ELR (cell line): ENCODE measurements at regions not wholly inside any gene's neighbourhood (a gene's known extent, or its start where the extent isn't known, plus 50 kb on each side); places are given as distances from the start of the nearest gene placed in this dataset.

Experiments
- DNase-seq: peaks from one replicate; pipeline ENCODE4 v3.0.0-alpha.2; 2015; ENCODE audit warnings: low read depth

DNA sequence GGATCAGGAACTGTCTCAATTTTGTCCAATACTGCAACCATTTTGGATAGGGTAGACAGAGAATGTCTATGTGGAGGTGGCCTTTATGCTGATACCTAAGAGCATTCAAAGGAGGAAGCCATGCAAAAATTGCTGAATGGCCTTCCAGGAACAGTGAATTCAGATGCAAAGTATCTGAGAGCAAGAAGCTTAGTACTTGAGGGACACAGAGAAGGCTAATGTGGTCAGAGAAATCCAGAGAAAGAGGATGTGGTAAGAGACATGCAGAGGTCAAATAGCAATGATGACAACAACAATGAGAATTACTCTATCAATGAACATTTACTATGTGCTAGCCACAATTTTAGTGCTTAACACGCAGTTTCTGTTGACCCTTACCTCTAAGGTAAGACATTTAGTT lies 785.6 kb upstream of the KLHL1 start:
- peak; percentile 19 for DNase-seq

DNA sequence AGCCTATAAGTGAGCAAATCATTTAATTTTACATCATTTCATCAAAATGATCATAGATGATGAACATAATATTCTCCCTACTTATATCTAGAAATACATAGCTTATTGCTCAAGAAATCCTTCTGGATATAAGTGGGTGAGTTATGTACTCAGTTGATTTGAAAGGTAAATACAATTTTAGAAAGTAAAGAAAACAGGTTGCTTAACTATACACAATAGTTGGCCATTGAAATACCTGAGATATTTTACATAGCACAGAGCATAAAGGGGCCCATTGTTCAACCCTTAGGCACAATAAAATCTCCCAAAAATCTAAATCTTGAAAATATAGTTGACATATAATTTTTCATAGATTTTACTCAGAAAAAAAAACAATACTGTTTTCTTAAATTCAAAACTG lies 782.0 kb upstream of the KLHL1 start:
- no peak for DNase-seq

DNA sequence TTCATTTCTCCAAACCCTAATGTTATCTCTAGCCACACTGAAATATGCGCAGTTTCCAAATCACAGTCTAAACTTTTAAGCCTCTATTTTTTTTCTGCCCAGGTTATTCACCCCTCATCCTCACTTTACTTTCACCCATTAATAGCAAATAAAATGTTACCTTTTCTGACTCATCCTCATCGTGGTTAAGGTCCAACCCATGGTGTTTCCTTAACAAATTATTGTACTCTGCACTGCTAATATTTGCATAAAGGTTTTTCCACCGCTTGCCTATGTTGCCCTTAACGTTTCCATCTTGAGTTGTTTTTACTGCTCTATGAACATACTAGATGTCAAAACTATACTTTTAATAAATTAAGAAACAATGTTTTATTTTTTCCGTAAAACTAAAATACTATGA lies 780.9 kb upstream of the KLHL1 start:
- DNase-seq = no peak

GRCh38 chr13:70884196-70884595 lies 775.9 kb upstream of the KLHL1 start:
- DNase-seq = no peak

GRCh38 chr13:70874636-70875035 lies 766.4 kb upstream of the KLHL1 start:
- peak; percentile 28 for DNase-seq

- no peak for DNase-seq
Measured at GRCh38 chr13:70864731-70865130, 756.5 kb upstream of the KLHL1 start.

GRCh38 chr13:70856711-70857110 lies 748.5 kb upstream of the KLHL1 start:
- DNase-seq = no peak

DNA sequence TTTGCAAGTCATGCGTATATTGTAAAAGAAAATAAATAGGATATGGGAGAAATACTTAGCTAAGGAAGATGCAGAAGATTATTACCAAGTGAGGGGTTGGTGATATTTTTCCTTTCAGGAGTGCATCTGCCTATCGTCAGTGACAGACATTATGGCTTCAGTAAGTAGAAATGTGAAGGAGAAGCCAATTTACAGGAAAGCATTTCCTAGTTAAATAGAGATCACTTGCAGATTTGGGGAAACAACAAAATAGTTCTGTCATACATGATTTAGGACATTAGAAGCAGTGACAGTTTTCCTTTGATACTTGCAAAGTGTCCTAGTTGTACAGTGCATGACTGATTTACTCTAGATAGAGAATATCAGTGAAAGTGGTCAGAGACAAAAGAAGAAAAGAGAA lies 747.8 kb upstream of the KLHL1 start:
- no peak for DNase-seq

DNA sequence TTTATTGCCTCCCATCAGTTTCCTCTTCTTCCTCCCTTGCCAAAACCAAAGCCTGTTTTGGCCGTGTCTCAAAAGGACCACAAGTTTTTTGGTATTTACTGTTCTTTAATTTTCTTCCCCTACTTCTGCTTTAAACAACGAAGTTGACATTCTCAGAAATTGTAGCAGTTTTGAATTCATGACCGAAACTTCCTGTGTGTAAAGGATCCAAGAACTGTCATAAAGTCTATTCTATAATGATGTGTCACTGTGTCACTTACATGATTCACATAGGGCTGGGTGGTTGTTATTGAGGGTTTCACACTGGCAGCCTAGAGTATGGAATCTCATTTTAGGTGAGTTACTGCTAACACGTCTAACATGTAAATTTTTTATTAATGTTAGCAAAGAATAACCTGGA lies 741.0 kb upstream of the KLHL1 start:
- DNase-seq = peak; percentile 20

DNA sequence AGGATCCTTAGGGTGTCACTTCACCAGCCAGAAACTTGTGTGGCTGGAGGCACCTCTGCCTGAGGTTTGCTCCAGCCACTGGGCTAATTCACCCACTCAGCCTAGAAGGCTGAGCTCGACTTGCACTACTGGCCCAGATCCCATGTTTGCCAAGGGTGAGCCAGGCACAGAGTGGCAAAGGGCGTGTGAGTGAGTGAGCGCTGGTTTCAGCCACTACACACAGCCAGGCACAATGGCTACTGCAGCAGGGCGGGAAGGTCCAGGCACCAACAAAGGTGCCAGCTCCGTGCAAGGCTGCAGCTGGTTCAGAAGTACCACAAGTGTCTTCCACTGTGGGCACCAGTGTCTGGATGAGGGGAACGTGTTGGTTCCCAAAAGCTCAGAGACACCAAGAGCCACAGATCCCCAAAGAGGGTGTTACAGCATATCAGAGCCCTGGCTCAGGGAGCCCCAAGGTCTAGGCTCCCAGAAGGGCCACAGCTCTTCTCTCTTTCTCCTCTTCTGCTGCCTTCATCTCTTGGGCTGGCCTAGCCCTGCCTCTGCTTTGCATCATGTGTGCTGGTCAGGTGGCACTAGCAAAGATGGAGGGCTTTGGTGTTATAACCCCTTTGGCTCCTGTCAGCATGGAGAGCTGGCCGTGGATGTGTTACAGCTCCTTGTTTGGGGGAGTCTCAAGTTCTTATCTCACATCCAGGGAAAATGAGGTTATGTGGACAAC lies 736.3 kb upstream of the KLHL1 start:
- DNase-seq = no peak

DNA sequence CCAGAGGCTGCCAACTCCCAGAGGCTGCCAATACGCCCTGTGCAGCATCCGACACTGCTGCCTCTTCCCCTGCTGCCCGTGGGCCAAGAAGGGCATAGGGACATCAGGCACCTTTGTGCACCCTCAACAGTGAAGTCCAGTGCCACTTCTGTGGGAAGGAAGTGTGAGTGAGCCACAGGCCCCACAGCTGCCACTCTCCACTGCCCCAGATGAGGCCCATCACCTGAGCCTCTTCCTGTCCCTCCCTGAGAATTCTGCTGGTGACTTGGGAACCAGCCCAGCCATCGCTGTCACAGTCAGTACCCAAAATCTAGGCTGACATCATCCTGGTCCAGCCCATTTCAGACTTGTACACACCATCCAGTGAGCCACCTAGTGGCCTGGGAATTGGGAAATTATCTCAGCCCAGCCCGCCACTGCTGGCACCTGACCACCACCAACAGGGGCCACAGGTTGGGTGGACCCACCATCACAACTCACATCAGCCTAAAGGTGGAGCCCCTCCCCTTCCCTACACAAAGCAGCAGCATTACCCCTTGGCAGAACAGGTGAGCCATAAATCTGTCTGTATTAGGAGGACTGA lies 733.9 kb upstream of the KLHL1 start:
- no peak for DNase-seq

DNA sequence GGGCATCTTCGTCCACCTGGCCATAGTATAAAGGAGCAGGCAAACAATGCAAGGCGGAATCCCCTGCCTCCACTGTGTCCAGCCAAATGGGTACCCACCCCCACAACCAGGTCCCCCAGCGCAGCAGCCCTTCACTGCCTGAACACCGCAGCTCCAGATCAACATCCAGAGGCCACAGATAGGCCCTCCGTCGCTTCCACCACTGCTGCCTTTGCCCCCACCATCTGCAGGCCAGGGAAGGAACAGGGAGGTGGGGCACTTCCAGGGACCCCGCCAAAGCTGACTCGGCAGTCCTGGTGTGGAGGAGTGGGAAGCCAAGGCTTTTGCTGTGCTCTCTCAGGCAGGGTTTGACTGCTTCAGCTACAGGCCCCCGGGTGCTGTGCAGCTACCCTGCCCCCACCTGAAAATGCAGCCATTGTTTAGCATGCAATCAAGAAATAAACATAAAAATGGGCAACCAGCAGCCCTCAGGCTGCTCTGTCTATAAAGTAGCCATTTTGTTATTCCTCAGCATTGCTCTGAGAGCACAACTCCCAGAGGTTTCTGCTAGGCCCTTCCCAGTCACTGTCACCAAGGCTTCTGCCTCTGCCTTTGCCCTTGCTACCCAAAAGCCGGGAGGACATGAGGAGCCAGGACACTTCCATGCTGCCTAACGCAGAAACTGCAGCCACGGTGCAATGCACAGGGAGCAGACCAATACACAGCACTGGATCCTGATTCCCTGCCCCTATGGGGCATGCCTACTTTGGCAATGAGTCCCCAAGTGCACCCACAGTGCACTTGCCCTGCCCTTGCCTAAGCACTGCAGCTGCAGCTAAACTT lies 733.2 kb upstream of the KLHL1 start:
- no peak for DNase-seq

DNA sequence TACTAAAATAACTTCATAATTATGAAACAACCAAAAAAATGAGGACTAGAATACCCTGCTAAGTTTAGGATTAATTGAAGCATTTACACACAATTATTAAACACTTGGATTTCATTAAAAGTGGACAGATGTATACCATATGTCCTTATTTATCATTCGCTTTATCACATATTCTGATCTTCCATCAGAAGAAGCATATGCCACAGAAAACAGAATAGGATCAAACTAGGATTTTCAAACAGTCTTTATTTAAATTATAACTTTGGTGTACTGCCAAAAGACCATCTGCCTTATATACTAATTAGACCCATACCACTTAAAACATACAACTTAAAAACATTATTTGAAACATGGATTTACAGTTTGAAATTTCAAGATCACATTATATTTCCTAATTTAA lies 727.1 kb upstream of the KLHL1 start:
- no peak for DNase-seq

DNA sequence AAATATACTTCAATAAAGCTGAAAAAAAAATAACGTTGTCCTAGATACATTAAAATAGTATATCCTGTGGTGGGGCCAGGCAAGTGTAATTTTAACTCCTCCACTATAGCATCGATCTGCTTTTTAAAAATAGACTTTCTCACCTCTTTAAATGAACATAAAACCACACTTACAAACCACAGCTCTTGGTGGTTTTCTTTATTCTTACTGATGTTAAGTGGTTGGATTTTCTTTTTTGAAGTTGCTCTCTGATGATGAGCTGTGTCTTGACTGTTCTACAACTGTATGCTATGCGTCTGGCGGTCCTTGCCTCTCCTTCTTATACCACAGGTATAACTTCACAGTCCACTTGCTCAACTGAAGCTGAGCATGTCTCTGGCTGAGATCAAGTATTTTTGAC lies 721.5 kb upstream of the KLHL1 start:
- no peak for DNase-seq

GRCh38 chr13:70817576-70817975 lies 709.3 kb upstream of the KLHL1 start:
- DNase-seq = peak; percentile 45

- DNase-seq = peak; percentile 49
Measured at GRCh38 chr13:70816853-70817252, 708.6 kb upstream of the KLHL1 start.

DNA sequence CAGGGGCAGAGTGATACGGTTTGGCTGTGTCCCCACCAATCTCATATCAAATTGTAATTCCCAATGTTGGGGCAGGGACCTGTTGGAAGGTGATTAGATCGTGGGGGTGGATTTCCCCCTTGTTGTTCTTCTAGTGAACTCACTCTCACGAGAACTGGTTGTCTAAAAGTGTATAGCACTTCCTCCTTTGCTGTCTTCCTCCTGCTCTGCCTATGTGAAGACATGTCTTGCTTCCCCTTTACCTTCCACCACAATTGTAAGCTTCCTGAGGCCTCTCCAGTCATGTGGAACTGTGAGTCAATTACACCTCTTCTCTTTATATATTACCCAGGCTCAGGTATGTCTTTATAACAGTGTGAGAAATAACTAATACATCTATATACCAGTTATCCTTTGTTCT lies 706.4 kb upstream of the KLHL1 start:
- no peak for DNase-seq

DNA sequence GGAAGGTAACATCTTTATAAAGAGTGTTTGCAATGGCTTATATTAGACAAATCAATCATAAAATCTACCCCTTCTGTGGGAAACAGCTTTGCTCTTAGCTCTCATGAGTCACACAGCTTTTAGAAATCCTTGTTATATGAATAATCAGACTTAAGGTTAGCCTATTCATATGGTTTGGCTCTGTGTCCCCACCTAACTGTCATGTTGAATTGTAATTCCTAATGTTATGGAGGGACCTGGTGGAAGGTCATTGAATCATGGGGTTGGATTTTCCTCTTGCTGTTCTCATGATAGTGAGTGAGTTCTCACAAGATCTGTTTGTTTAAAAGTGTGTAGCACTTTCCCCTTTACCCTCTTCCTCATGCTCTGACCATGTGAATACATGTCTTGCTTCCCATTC lies 704.2 kb upstream of the KLHL1 start:
- DNase-seq = peak; percentile 75

- DNase-seq = no peak
Measured at GRCh38 chr13:70809588-70809987, 701.3 kb upstream of the KLHL1 start.

DNA sequence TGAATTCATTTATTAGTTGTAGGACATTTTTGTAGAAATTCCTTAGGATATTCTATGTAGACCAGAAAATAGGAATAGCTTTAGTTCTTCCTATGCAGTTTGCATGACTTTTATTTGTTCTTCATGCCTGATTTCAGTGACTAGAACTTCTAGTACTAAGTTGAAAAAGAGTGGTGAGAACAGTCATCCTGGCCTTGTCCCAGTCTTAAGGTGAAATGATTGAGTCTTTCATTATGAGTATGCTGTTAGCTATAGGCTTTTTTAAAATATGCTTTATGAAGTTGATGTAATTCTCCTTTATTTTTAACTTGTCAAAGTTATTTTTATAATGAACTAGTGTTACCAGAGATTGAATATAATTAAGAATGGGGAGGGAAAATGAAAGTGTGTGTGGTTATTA lies 690.1 kb upstream of the KLHL1 start:
- DNase-seq = no peak

DNA sequence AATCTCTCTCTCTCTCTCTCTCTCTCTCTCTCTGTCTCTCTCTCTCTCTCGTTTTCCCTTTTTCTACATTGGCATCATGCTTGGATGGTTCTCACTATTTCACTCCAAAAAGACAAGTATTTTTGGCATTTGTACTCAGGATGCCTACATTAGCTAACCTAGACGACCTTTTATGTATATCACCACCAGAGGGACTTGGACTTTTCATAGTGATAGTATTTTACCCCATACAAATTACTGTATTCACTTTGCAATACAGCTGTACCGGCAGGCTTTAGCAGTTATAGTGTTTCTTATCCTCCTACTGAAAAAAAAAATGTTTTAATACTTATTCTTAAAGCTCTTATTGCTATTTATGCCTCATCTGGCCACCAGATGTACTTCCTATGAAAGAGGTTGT lies 687.2 kb upstream of the KLHL1 start:
- peak; percentile 17 for DNase-seq

- DNase-seq = no peak
Measured at GRCh38 chr13:70792121-70792520, 683.9 kb upstream of the KLHL1 start.

DNA sequence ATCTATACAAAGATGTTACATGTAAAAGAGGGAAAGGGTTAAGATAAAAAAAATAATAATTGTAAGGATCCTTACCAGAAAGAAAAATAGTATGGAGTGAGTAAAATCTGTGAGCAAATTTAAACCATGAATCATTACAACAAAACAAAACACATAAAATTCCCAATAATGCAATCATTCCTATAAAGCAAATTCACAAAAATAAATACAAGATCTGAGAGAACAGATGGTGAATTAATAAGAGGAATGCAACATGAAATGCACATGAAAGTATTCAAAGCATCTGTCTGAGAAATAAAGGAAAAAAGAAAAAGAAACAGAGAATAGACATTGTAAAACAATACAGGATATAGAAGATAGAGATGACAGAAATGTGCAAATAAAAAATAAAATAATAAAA lies 681.5 kb upstream of the KLHL1 start:
- DNase-seq = no peak
